SK-N-SH treated with all-trans-retinoic acid at 6 μM for 48 hours (cell line): ENCODE measurements at regions not wholly inside any gene's neighbourhood (a gene's known extent, or its start where the extent isn't known, plus 50 kb on each side); places are given as distances from the start of the nearest gene placed in this dataset.

Source experiments
- ATAC-seq: fragments of 200-7000 bp; cut with Tn5 transposase; 3 replicates; pipeline ENCODE4 v1.9.1; 2020; ENCODE audit warnings: mild to moderate bottlenecking, moderate library complexity
- ARNTL ChIP-seq: fragments of 450-650 bp; formaldehyde crosslinking; IDR thresholded peaks from 2 replicates; pipeline ENCODE4 v1.5.0; 2020; ENCODE audit warnings: low read depth, mild to moderate bottlenecking, moderate library complexity, borderline replicate concordance
- BACH2 ChIP-seq: fragments of 250-450 bp; sonication (Bioruptor Pico); IDR thresholded peaks from 2 replicates; pipeline ENCODE4 v1.9.0; 2021; ENCODE audit warnings: mild to moderate bottlenecking, borderline replicate concordance
- CREB5 ChIP-seq: fragments of 250-450 bp; sonication (Bioruptor Pico); IDR thresholded peaks from 2 replicates; pipeline ENCODE4 v1.5.1; 2020; ENCODE audit warnings: low read depth, mild to moderate bottlenecking, moderate library complexity
- CSRNP3 ChIP-seq: fragments of 250-450 bp; sonication (Bioruptor Pico); IDR thresholded peaks from 2 replicates; pipeline ENCODE4 v1.5.1; 2021; ENCODE audit warnings: mild to moderate bottlenecking, moderate library complexity
- ESRRG ChIP-seq: fragments of 250-450 bp; sonication (Bioruptor Pico); IDR thresholded peaks from 2 replicates; pipeline ENCODE4 v1.6.1; 2021; ENCODE audit warnings: mild to moderate bottlenecking
- GLIS3 ChIP-seq: fragments of 250-450 bp; sonication (Bioruptor Pico); IDR thresholded peaks from 2 replicates; pipeline ENCODE4 v1.5.0; 2020; ENCODE audit warnings: mild to moderate bottlenecking, moderate library complexity
- ISL1 ChIP-seq: fragments of 250-450 bp; sonication (Bioruptor Pico); IDR thresholded peaks from 2 replicates; pipeline ENCODE4 v2.1.2; 2022; ENCODE audit warnings: mild to moderate bottlenecking, moderate library complexity
- OSR1 ChIP-seq: fragments of 250-450 bp; sonication (Bioruptor Pico); IDR thresholded peaks from 2 replicates; pipeline ENCODE4 v1.8.0; 2022; ENCODE audit warnings: moderate library complexity, mild to moderate bottlenecking, inconsistent platforms
- PATZ1 ChIP-seq: fragments of 250-450 bp; sonication (Bioruptor Pico); IDR thresholded peaks from 2 replicates; pipeline ENCODE4 v1.8.0; 2020; ENCODE audit warnings: mild to moderate bottlenecking, moderate library complexity, borderline replicate concordance
- POU6F1 ChIP-seq: fragments of 250-450 bp; sonication (Bioruptor Pico); IDR thresholded peaks from 2 replicates; pipeline ENCODE4 v1.8.0; 2021; ENCODE audit warnings: low read depth, mild to moderate bottlenecking, moderate library complexity, borderline replicate concordance
- PPARA ChIP-seq: fragments of 250-450 bp; sonication (Bioruptor Pico); IDR thresholded peaks from 2 replicates; pipeline ENCODE4 v1.5.0; 2020; ENCODE audit warnings: mild to moderate bottlenecking, borderline replicate concordance
- RARB ChIP-seq: fragments of 250-450 bp; sonication (Bioruptor Pico); IDR thresholded peaks from 2 replicates; pipeline ENCODE4 v1.8.0; 2021; ENCODE audit warnings: mild to moderate bottlenecking, moderate library complexity
- SNAI2 ChIP-seq: fragments of 250-450 bp; sonication (Bioruptor Pico); IDR thresholded peaks from 2 replicates; pipeline ENCODE4 v1.5.0; 2020; ENCODE audit warnings: mild to moderate bottlenecking, moderate library complexity
- TCF4 ChIP-seq: fragments of 250-450 bp; sonication (Bioruptor Pico); IDR thresholded peaks from 2 replicates; pipeline ENCODE4 v1.8.0; 2021; ENCODE audit warnings: mild to moderate bottlenecking, moderate library complexity, borderline replicate concordance
- TOX ChIP-seq: fragments of 250-450 bp; sonication (Bioruptor Pico); IDR thresholded peaks from 2 replicates; pipeline ENCODE4 v1.8.0; 2021; ENCODE audit warnings: mild to moderate bottlenecking, moderate library complexity, borderline replicate concordance
- TSHZ2 ChIP-seq: fragments of 250-450 bp; sonication (Bioruptor Pico); IDR thresholded peaks from 2 replicates; pipeline ENCODE4 v1.5.0; 2020; ENCODE audit warnings: mild to moderate bottlenecking, moderate library complexity
- ZC3H10 ChIP-seq: fragments of 250-450 bp; sonication (Bioruptor Pico); IDR thresholded peaks from 2 replicates; pipeline ENCODE4 v1.5.1; 2021; ENCODE audit warnings: mild to moderate bottlenecking, moderate library complexity
- ZFP3 ChIP-seq: fragments of 250-450 bp; sonication (Bioruptor Pico); IDR thresholded peaks from 2 replicates; pipeline ENCODE4 v1.5.0; 2020; ENCODE audit warnings: mild to moderate bottlenecking, moderate library complexity
- ZFP30 ChIP-seq: fragments of 450-650 bp; formaldehyde crosslinking; IDR thresholded peaks from 2 replicates; pipeline ENCODE4 v1.5.0; 2022; ENCODE audit warnings: mild to moderate bottlenecking, moderate library complexity
- ZNF565 ChIP-seq: fragments of 450-650 bp; formaldehyde crosslinking; conservative IDR thresholded peaks from 2 replicates; pipeline ENCODE4 v1.5.0; 2020; ENCODE audit warnings: low read depth, mild to moderate bottlenecking, moderate library complexity

GRCh38 chr3:59284926-59285325 lies 235.1 kb upstream of the CFAP20DC start:
- TF ChIP-seq RARB (CRISPR knock-in tag) = no peak
- TF ChIP-seq TSHZ2 (CRISPR knock-in tag) = no peak
- no peak for TF ChIP-seq ZC3H10
- TF ChIP-seq SNAI2 (CRISPR knock-in tag) = no peak
- no peak for TF ChIP-seq ZFP3 (CRISPR knock-in tag)
- no peak for TF ChIP-seq ZNF565 (CRISPR knock-in tag)
- no peak for TF ChIP-seq ZFP30
- no peak for TF ChIP-seq ARNTL (CRISPR knock-in tag)
- no peak for TF ChIP-seq ESRRG (CRISPR knock-in tag)
- no peak for TF ChIP-seq ISL1 (CRISPR knock-in tag)
- TF ChIP-seq BACH2 (CRISPR knock-in tag) = no peak
- TF ChIP-seq OSR1 = no peak
- no peak for TF ChIP-seq TOX (CRISPR knock-in tag)
- TF ChIP-seq POU6F1 (CRISPR knock-in tag) = no peak
- no peak for TF ChIP-seq CREB5 (CRISPR knock-in tag)
- no peak for ATAC-seq

GRCh38 chr3:59280113-59280512 lies 230.3 kb upstream of the CFAP20DC start:
- no peak for ATAC-seq
- no peak for TF ChIP-seq CREB5 (CRISPR knock-in tag)
- no peak for TF ChIP-seq ISL1 (CRISPR knock-in tag)
- no peak for TF ChIP-seq CSRNP3
- no peak for TF ChIP-seq OSR1
- no peak for TF ChIP-seq GLIS3 (CRISPR knock-in tag)
- TF ChIP-seq, all 23 proteins: peak for 0

- ATAC-seq = no peak
- TF ChIP-seq PATZ1 (CRISPR knock-in tag) (no peak), TOX (CRISPR knock-in tag) (no peak), BACH2 (CRISPR knock-in tag) (no peak), POU6F1 (CRISPR knock-in tag) (no peak), ARNTL (CRISPR knock-in tag) (no peak), CREB5 (CRISPR knock-in tag) (no peak), ZFP3 (CRISPR knock-in tag) (no peak), PPARA (no peak), TSHZ2 (CRISPR knock-in tag) (no peak), TCF4 (no peak), ZC3H10 (no peak)
- TF ChIP-seq, all 23 proteins: peak for 0
Observed at GRCh38 chr3:59277816-59278215, 228.0 kb upstream of the CFAP20DC start.
